ENCODE measurements at regions not wholly inside any gene's neighbourhood (a gene's known extent, or its start where the extent isn't known, plus 50 kb on each side); places are given as distances from the start of the nearest gene placed in this dataset.

- Histone ChIP-seq H3K9me3 (ENCODE audit: low read length) (no peaks in the 10 kb centered on the region), H3K79me2 (ENCODE audit: low read length) (no peaks in the 10 kb centered on the region), H3K9ac (ENCODE audit: low read length) (no peak overlapping the region), H3K4me3 (ENCODE audit: low read length) (no peak overlapping the region), H3K27me3 (ENCODE audit: low read length) (no peaks in the 10 kb centered on the region), H3K36me3 (ENCODE audit: low read depth, low read length) (no peaks in the 10 kb centered on the region), H3K4me2 (ENCODE audit: low read length) (no peak overlapping the region), H2AFZ (ENCODE audit: low read length) (no peak overlapping the region), H3F3A (ENCODE audit: low read length, unreplicated experiment) (no peaks in the 10 kb centered on the region), H3K9me2 (replicated peaks; ENCODE audit: low read length) (no peaks in the 10 kb centered on the region), H4K20me1 (ENCODE audit: low read length) (no peaks in the 10 kb centered on the region), H3K27ac (ENCODE audit: low read length) (no peak overlapping the region), H3K4me1 (ENCODE audit: insufficient read depth, low read length) (no peaks in the 10 kb centered on the region)
- intact Hi-C loops (cut with micrococcal nuclease) = no loop called here
- no peak for TF ChIP-seq EZH2phosphoT487 (IDR thresholded peaks at IDR 0.05; ENCODE audit: borderline replicate concordance, low read length)
- no peak for TF ChIP-seq EZH2 (IDR thresholded peaks at IDR 0.05; ENCODE audit: low read length, unreplicated experiment)
- TF ChIP-seq CTCF (conservative IDR thresholded peaks at IDR 0.05; ENCODE audit: low read depth, low read length) = no peak
- POLR2A ChIA-PET (ENCODE audit: unreplicated experiment) = no interaction called here
- ATAC-seq (no peak), DNase-seq (peak; percentile 20)
- CTCF ChIA-PET = no interaction called here
- no TSS peak for BruUV-seq (replicated peaks)
Observed at GRCh38 chr7:117979954-117980497, 106.8 kb upstream of the CTTNBP2 start.

- intact Hi-C loops (cut with micrococcal nuclease) = no loop called here
- CTCF ChIA-PET = no interaction called here
- BruUV-seq (replicated peaks) = no TSS peak
Observed at GRCh38 chr7:117982071-117983055, 109.1 kb upstream of the CTTNBP2 start.

More at GRCh38 chr7:117982071-117983055, 109.1 kb upstream of the CTTNBP2 start:
- POLR2A ChIA-PET (ENCODE audit: unreplicated experiment) = no interaction called here
- Histone ChIP-seq H3K27ac (ENCODE audit: low read length) (no peak overlapping the region), H3K4me2 (ENCODE audit: low read length) (no peak overlapping the region), H3K4me1 (ENCODE audit: insufficient read depth, low read length) (no peaks in the 10 kb centered on the region), H3F3A (ENCODE audit: low read length, unreplicated experiment) (no peaks in the 10 kb centered on the region), H4K20me1 (ENCODE audit: low read length) (no peaks in the 10 kb centered on the region), H2AFZ (ENCODE audit: low read length) (no peak overlapping the region), H3K4me3 (ENCODE audit: low read length) (no peak overlapping the region), H3K79me2 (ENCODE audit: low read length) (no peaks in the 10 kb centered on the region), H3K9me3 (ENCODE audit: low read length) (no peaks in the 10 kb centered on the region), H3K27me3 (ENCODE audit: low read length) (no peaks in the 10 kb centered on the region), H3K9ac (ENCODE audit: low read length) (no peak overlapping the region), H3K9me2 (replicated peaks; ENCODE audit: low read length) (no peaks in the 10 kb centered on the region), H3K36me3 (ENCODE audit: low read depth, low read length) (no peaks in the 10 kb centered on the region)
- DNase-seq (no peak), ATAC-seq (peak; percentile 27; the same call in 1 of the 2 replicates)
- TF ChIP-seq CTCF (conservative IDR thresholded peaks at IDR 0.05; ENCODE audit: low read depth, low read length) (no peak), EZH2phosphoT487 (IDR thresholded peaks at IDR 0.05; ENCODE audit: borderline replicate concordance, low read length) (no peak), EZH2 (IDR thresholded peaks at IDR 0.05; ENCODE audit: low read length, unreplicated experiment) (no peak)
